ENCODE measurements at regions not wholly inside any gene's neighbourhood (a gene's known extent, or its start where the extent isn't known, plus 50 kb on each side); places are given as distances from the start of the nearest gene placed in this dataset.

- Histone ChIP-seq H3K4me1 (ENCODE audit: control insufficient read depth in 2 of 2, insufficient read depth in 2 of 2, low read length in 1 of 2) (peaks cover 0 to 2% of the 10 kb centered on the region in 2 donors), H3K4me3 (ENCODE audit: low read depth in 1 of 2, low read length in 2 of 2) (no peak overlapping the region), H3K27me3 (ENCODE audit: control insufficient read depth in 1 of 2, insufficient read depth in 2 of 2, low read length in 2 of 2) (no peaks in the 10 kb centered on the region), H3K9me3 (ENCODE audit: control insufficient read depth in 2 of 2, insufficient read depth in 1 of 2, low read depth in 1 of 2, low read length in 1 of 2) (no peaks in the 10 kb centered on the region), H3K27ac (ENCODE audit: low read depth in 2 of 2, low read length in 1 of 2) (peak overlapping the region; percentile 38 to 64), H3K36me3 (ENCODE audit: control insufficient read depth in 2 of 2, insufficient read depth in 2 of 2, low read length in 1 of 2) (no peaks in the 10 kb centered on the region)
- WGBS, 2 donors: 82 to 84% methylated on average over 9 of the region's 9 CpGs
Observed at GRCh38 chr1:25021591-25022215, 91.6 kb upstream of the RUNX3 start.

DNA sequence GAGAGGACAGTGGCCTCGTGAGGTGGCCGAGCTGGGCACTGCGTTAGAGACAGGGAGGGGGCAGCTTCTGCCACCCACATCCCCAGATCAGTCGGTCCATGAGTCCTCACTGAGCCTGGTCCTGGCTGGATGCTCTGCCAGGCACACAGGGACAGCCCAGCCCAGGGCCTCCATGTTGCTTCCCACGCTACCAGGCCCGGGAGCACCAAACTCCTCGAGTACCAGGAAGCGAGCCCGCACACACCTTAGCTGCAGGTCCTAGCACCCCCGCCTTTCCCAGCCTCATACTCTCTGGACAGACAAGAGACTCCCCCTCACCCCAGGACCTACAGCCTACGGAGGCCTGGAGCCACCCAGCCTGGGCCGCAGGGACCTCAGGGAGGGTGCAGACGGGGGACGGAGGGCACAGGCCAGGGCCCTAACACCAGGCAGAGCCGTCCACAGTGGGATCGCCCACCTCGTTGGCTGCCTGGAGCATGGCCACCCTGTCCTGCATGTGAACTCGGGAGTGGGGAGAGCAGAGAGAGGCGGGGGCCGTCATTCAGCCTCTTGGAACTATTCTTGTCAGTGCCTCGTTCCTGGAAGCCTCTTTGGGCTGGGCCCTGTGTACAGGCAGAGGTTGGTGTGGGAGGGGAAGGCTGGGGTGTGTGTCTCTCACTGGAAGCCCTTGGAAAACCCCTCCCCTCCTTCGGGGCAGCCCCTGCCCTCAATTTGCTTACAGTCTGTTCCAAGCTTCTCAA is 90.9 kb upstream of the RUNX3 start:
- WGBS, 2 donors: 79 to 82% methylated on average over 21 to 22 of the region's 22 CpGs
- H3K27me3 ChIP-seq (ENCODE audit: control insufficient read depth in 1 of 2, insufficient read depth in 2 of 2, low read length in 2 of 2): no peaks in the 10 kb centered on the region
- H3K4me3 ChIP-seq (ENCODE audit: low read depth in 1 of 2, low read length in 2 of 2): no peak overlapping the region
- H3K9me3 ChIP-seq (ENCODE audit: control insufficient read depth in 2 of 2, insufficient read depth in 1 of 2, low read depth in 1 of 2, low read length in 1 of 2): no peaks in the 10 kb centered on the region
- H3K27ac ChIP-seq (ENCODE audit: low read depth in 2 of 2, low read length in 1 of 2): no peak overlapping the region
- H3K4me1 ChIP-seq (ENCODE audit: control insufficient read depth in 2 of 2, insufficient read depth in 2 of 2, low read length in 1 of 2): peaks cover 0 to 2% of the 10 kb centered on the region in 2 donors
- H3K36me3 ChIP-seq (ENCODE audit: control insufficient read depth in 2 of 2, insufficient read depth in 2 of 2, low read length in 1 of 2): no peaks in the 10 kb centered on the region

DNA sequence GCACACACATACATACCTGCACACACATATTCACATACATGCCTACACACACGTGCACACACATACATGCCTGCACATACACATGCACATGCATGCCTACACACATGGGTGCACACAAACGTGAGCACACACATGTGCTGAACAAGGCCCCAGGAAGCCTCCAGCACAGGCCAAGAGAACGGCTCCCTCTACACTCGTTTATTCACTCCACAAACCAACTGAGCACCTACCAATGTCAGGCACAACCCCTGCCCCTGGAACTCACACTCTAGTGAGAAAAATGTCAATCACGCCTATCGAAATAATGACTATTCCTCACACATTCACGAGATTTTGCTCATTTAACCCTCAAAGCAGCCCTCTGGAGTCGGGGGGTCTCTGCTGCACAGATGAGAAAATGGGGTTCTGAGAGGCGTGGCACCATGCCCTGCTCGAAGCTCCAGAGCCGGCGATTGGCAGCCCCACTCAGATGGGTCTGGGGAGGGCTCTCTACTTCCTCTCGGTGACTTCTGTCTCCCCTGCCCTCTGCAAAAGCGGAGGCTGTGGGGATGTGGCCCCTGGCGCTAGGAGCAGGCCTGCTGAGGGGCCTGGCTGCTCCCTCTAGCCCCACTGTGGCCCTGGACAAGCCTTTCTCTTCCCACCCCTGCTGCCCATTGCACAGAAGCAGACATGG is 90.2 kb upstream of the RUNX3 start:
- Histone ChIP-seq H3K27me3 (ENCODE audit: control insufficient read depth in 1 of 2, insufficient read depth in 2 of 2, low read length in 2 of 2) (no peaks in the 10 kb centered on the region), H3K27ac (ENCODE audit: low read depth in 2 of 2, low read length in 1 of 2) (no peak overlapping the region), H3K4me3 (ENCODE audit: low read depth in 1 of 2, low read length in 2 of 2) (no peak overlapping the region), H3K9me3 (ENCODE audit: control insufficient read depth in 2 of 2, insufficient read depth in 1 of 2, low read depth in 1 of 2, low read length in 1 of 2) (no peaks in the 10 kb centered on the region), H3K4me1 (ENCODE audit: control insufficient read depth in 2 of 2, insufficient read depth in 2 of 2, low read length in 1 of 2) (peaks cover 0 to 2% of the 10 kb centered on the region in 2 donors), H3K36me3 (ENCODE audit: control insufficient read depth in 2 of 2, insufficient read depth in 2 of 2, low read length in 1 of 2) (no peaks in the 10 kb centered on the region)
- WGBS, 2 donors: 81 to 82% methylated on average over 15 of the region's 15 CpGs

DNA sequence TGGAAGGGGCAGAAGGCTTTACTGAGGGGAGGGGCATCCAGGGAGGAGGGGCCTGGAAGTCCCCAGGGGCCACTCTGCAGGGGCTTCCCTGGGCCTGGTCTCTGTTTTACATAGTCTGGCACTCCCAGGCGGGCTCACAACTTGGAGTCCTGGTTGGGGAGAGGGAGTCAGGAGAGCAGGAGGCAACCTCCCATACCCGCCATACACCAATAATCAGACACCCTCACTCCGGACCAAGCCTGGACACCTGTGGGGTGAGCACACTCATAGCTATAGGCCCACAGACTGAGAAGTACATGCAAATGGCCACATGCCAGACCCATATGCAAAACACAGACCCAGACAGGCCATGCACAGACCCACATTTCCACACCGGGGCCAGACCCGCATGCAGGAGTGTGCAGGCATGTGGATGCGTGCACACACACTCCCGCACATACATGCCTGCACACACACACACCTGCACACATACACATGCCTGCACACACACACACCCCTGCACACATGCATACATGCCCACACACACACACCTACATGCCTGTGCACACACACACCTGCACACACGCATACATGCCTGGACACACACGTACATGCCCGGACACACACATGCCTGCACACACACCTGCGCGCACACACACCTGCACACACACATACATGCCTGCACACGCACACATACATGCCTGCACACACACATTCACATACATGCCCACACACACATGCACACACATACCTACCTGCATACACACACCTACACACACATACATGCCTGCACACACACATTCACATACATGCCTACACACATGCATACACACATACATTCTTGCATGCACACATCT is 89.5 kb upstream of the RUNX3 start:
- Histone ChIP-seq H3K4me3 (ENCODE audit: low read depth in 1 of 2, low read length in 2 of 2) (no peak overlapping the region), H3K27ac (ENCODE audit: low read depth in 2 of 2, low read length in 1 of 2) (no peak overlapping the region), H3K27me3 (ENCODE audit: control insufficient read depth in 1 of 2, insufficient read depth in 2 of 2, low read length in 2 of 2) (no peaks in the 10 kb centered on the region), H3K36me3 (ENCODE audit: control insufficient read depth in 2 of 2, insufficient read depth in 2 of 2, low read length in 1 of 2) (no peaks in the 10 kb centered on the region), H3K4me1 (ENCODE audit: control insufficient read depth in 2 of 2, insufficient read depth in 2 of 2, low read length in 1 of 2) (peaks cover 0 to 2% of the 10 kb centered on the region in 2 donors), H3K9me3 (ENCODE audit: control insufficient read depth in 2 of 2, insufficient read depth in 1 of 2, low read depth in 1 of 2, low read length in 1 of 2) (no peaks in the 10 kb centered on the region)
- 92% methylated on average over 13 of the region's 13 CpGs for WGBS, 2 donors

GRCh38 chr1:25018943-25019336 is 88.9 kb upstream of the RUNX3 start:
- peaks cover 0 to 2% of the 10 kb centered on the region in 2 donors for H3K4me1 ChIP-seq (ENCODE audit: control insufficient read depth in 2 of 2, insufficient read depth in 2 of 2, low read length in 1 of 2)
- WGBS, 2 donors: 91 to 92% methylated on average over 5 of the region's 5 CpGs
- no peak overlapping the region for H3K27ac ChIP-seq (ENCODE audit: low read depth in 2 of 2, low read length in 1 of 2)
- no peaks in the 10 kb centered on the region for H3K27me3 ChIP-seq (ENCODE audit: control insufficient read depth in 1 of 2, insufficient read depth in 2 of 2, low read length in 2 of 2)
- H3K4me3 ChIP-seq (ENCODE audit: low read depth in 1 of 2, low read length in 2 of 2): no peak overlapping the region
- no peaks in the 10 kb centered on the region for H3K9me3 ChIP-seq (ENCODE audit: control insufficient read depth in 2 of 2, insufficient read depth in 1 of 2, low read depth in 1 of 2, low read length in 1 of 2)
- H3K36me3 ChIP-seq (ENCODE audit: control insufficient read depth in 2 of 2, insufficient read depth in 2 of 2, low read length in 1 of 2): no peaks in the 10 kb centered on the region

GRCh38 chr1:25018110-25018735 is 88.1 kb upstream of the RUNX3 start:
- Histone ChIP-seq H3K4me1 (ENCODE audit: control insufficient read depth in 2 of 2, insufficient read depth in 2 of 2, low read length in 1 of 2) (peaks cover 0 to 2% of the 10 kb centered on the region in 2 donors), H3K9me3 (ENCODE audit: control insufficient read depth in 2 of 2, insufficient read depth in 1 of 2, low read depth in 1 of 2, low read length in 1 of 2) (no peaks in the 10 kb centered on the region), H3K27ac (ENCODE audit: low read depth in 2 of 2, low read length in 1 of 2) (no peak overlapping the region), H3K36me3 (ENCODE audit: control insufficient read depth in 2 of 2, insufficient read depth in 2 of 2, low read length in 1 of 2) (no peaks in the 10 kb centered on the region), H3K27me3 (ENCODE audit: control insufficient read depth in 1 of 2, insufficient read depth in 2 of 2, low read length in 2 of 2) (no peaks in the 10 kb centered on the region), H3K4me3 (ENCODE audit: low read depth in 1 of 2, low read length in 2 of 2) (no peak overlapping the region)
- WGBS, 2 donors: 72 to 77% methylated on average over 7 of the region's 7 CpGs

GRCh38 chr1:25017436-25018109 is 87.5 kb upstream of the RUNX3 start:
- Histone ChIP-seq H3K9me3 (ENCODE audit: control insufficient read depth in 2 of 2, insufficient read depth in 1 of 2, low read depth in 1 of 2, low read length in 1 of 2) (no peaks in the 10 kb centered on the region), H3K36me3 (ENCODE audit: control insufficient read depth in 2 of 2, insufficient read depth in 2 of 2, low read length in 1 of 2) (no peaks in the 10 kb centered on the region), H3K4me1 (ENCODE audit: control insufficient read depth in 2 of 2, insufficient read depth in 2 of 2, low read length in 1 of 2) (peaks cover 0 to 2% of the 10 kb centered on the region in 2 donors), H3K27ac (ENCODE audit: low read depth in 2 of 2, low read length in 1 of 2) (no peak overlapping the region), H3K27me3 (ENCODE audit: control insufficient read depth in 1 of 2, insufficient read depth in 2 of 2, low read length in 2 of 2) (no peaks in the 10 kb centered on the region), H3K4me3 (ENCODE audit: low read depth in 1 of 2, low read length in 2 of 2) (no peak overlapping the region)
- WGBS, 2 donors: 73 to 78% methylated on average over 11 of the region's 11 CpGs

- Histone ChIP-seq H3K4me1 (ENCODE audit: control insufficient read depth in 2 of 2, insufficient read depth in 2 of 2, low read length in 1 of 2) (no peaks in the 10 kb centered on the region), H3K27me3 (ENCODE audit: control insufficient read depth in 1 of 2, insufficient read depth in 2 of 2, low read length in 2 of 2) (no peaks in the 10 kb centered on the region), H3K36me3 (ENCODE audit: control insufficient read depth in 2 of 2, insufficient read depth in 2 of 2, low read length in 1 of 2) (no peaks in the 10 kb centered on the region), H3K4me3 (ENCODE audit: low read depth in 1 of 2, low read length in 2 of 2) (no peak overlapping the region), H3K27ac (ENCODE audit: low read depth in 2 of 2, low read length in 1 of 2) (no peak overlapping the region), H3K9me3 (ENCODE audit: control insufficient read depth in 2 of 2, insufficient read depth in 1 of 2, low read depth in 1 of 2, low read length in 1 of 2) (peaks cover 0 to 6% of the 10 kb centered on the region in 2 donors)
- 83 to 84% methylated on average over 17 of the region's 17 CpGs for WGBS, 2 donors
Observed at GRCh38 chr1:25012966-25013962, 83.2 kb upstream of the RUNX3 start.

All from esophagus (tissue), 2 donors.